ENCODE measurements at regions not wholly inside any gene's neighbourhood (a gene's known extent, or its start where the extent isn't known, plus 50 kb on each side); places are given as distances from the start of the nearest gene placed in this dataset.

- no peak for TF ChIP-seq PATZ1 (CRISPR knock-in tag; IDR thresholded peaks at IDR 0.05; ENCODE audit: borderline replicate concordance)
- no peak for TF ChIP-seq CREB5 (CRISPR knock-in tag; IDR thresholded peaks at IDR 0.05; ENCODE audit: low read depth)
- TF ChIP-seq OSR1 (CRISPR knock-in tag; IDR thresholded peaks at IDR 0.05), result no peak
- no peak for TF ChIP-seq SNAI2 (CRISPR knock-in tag; IDR thresholded peaks at IDR 0.05)
- no peak for TF ChIP-seq BACH2 (CRISPR knock-in tag; IDR thresholded peaks at IDR 0.05; ENCODE audit: borderline replicate concordance)
- TF ChIP-seq ARNTL (CRISPR knock-in tag; IDR thresholded peaks at IDR 0.05; ENCODE audit: borderline replicate concordance, low read depth), result no peak
Measured at GRCh38 chr9:36485647-36486328, 85.7 kb upstream of the RNF38 start.
